Keratinocyte (primary cell): ENCODE measurements at regions not wholly inside any gene's neighbourhood (a gene's known extent, or its start where the extent isn't known, plus 50 kb on each side); places are given as distances from the start of the nearest gene placed in this dataset.
"Not testable (repeated sequence)": the region's sequence is repeated elsewhere in the genome, so short reads cannot be mapped to it uniquely, and the experiment has no call there.

ENCODE experiments used
- DNase-seq: peaks from one replicate; pipeline ENCODE4 v3.0.0-alpha.2; 2011; ENCODE audit warnings: low read depth, missing footprints, low spot score
- FAIRE-seq: peaks from 2 replicates; lab custom pipeline; 2011; peaks lifted over from hg19 to GRCh38; lab: Jason Lieb, UNC
- H2AFZ ChIP-seq: 2 replicates; pipeline ENCODE4 v1.6.0; 2012; ENCODE audit warnings: low read length, control low read depth, inconsistent platforms; ENCODE audit not compliant: control insufficient read depth
- H3K27ac ChIP-seq: 2 replicates; pipeline ENCODE4 v1.5.1; 2011; ENCODE audit warnings: low read length; ENCODE audit not compliant: control insufficient read depth, insufficient read depth
- H3K27me3 ChIP-seq: 3 replicates; pipeline ENCODE4 v1.6.0; 2011; ENCODE audit warnings: low read length; ENCODE audit not compliant: control insufficient read depth, insufficient read depth; ENCODE audit errors: extremely low read depth
- H3K36me3 ChIP-seq, 2 experiments: 2 replicates in 1 of 2; 3 replicates in 1 of 2; pipeline ENCODE4 v1.5.1; 2011; ENCODE audit warnings: low read length in 2 of 2, mild to moderate bottlenecking in 1 of 2; ENCODE audit not compliant: control insufficient read depth in 2 of 2, insufficient read depth in 2 of 2; ENCODE audit errors: extremely low read depth in 1 of 2
- H3K4me1 ChIP-seq: 3 replicates; pipeline ENCODE4 v1.5.1; 2011; ENCODE audit warnings: low read length; ENCODE audit not compliant: control insufficient read depth, insufficient read depth; ENCODE audit errors: extremely low read depth
- H3K4me2 ChIP-seq: 3 replicates; pipeline ENCODE4 v1.6.0; 2011; ENCODE audit warnings: low read depth, low read length; ENCODE audit not compliant: control insufficient read depth, insufficient read depth; ENCODE audit errors: extremely low read depth
- H3K4me3 ChIP-seq, 3 experiments: fragments of 200-600 bp in 1 of 3; sonication (generic) in 1 of 3; 2 replicates in 2 of 3; 3 replicates in 1 of 3; pipeline ENCODE4 v1.5.1; 2011 to 2016; ENCODE audit warnings: low read length in 3 of 3, mild to moderate bottlenecking in 3 of 3, control low read depth in 2 of 3, inconsistent platforms in 1 of 3, low read depth in 1 of 3, mixed read lengths in 1 of 3, mixed run types in 1 of 3, moderate library complexity in 1 of 3; ENCODE audit not compliant: control insufficient read depth in 2 of 3, insufficient read depth in 2 of 3; ENCODE audit errors: extremely low read depth in 1 of 3
- H3K79me2 ChIP-seq: 2 replicates; pipeline ENCODE4 v1.6.0; 2012; ENCODE audit warnings: low read length; ENCODE audit not compliant: control insufficient read depth, insufficient read depth
- H3K9ac ChIP-seq: 3 replicates; pipeline ENCODE4 v1.6.0; 2011; ENCODE audit warnings: low read length; ENCODE audit not compliant: control insufficient read depth, insufficient read depth; ENCODE audit errors: extremely low read depth
- H3K9me1 ChIP-seq: 3 replicates; pipeline ENCODE4 v1.6.0; 2011; ENCODE audit warnings: low read length; ENCODE audit not compliant: control insufficient read depth, insufficient read depth; ENCODE audit errors: extremely low read depth
- H3K9me3 ChIP-seq: 2 replicates; pipeline ENCODE4 v1.5.1; 2012; ENCODE audit warnings: low read depth, low read length; ENCODE audit not compliant: control insufficient read depth
- H4K20me1 ChIP-seq: 3 replicates; pipeline ENCODE4 v1.6.0; 2011; ENCODE audit warnings: low read length; ENCODE audit not compliant: control insufficient read depth, insufficient read depth; ENCODE audit errors: extremely low read depth
- CTCF ChIP-seq, 3 experiments: IDR thresholded peaks in 1 of 3; conservative IDR thresholded peaks in 1 of 3; optimal IDR thresholded peaks in 1 of 3; 2 replicates in 2 of 3; 3 replicates in 1 of 3; pipeline versions ENCODE3 to v1.5.1; 2011; ENCODE audit warnings: low read length in 3 of 3, mild to moderate bottlenecking in 3 of 3, moderate library complexity in 2 of 3, control low read depth in 1 of 3, inconsistent platforms in 1 of 3; ENCODE audit not compliant: insufficient read depth in 2 of 3; ENCODE audit errors: extremely low read depth in 1 of 3
- EZH2 ChIP-seq: IDR thresholded peaks from one replicate; pipeline ENCODE4 v1.6.1; 2012; ENCODE audit warnings: inconsistent platforms, mild to moderate bottlenecking, low read length, moderate library complexity
- dilution Hi-C: fragments of 300-500 bp; cut with MboI; formaldehyde crosslinking; loops from one replicate; pipeline ENCODE4 v1.7.0; 2020; ENCODE audit warnings: low sequenced_read_pairs; ENCODE audit not compliant: extremely low pct_ligation_motif_present

DNA sequence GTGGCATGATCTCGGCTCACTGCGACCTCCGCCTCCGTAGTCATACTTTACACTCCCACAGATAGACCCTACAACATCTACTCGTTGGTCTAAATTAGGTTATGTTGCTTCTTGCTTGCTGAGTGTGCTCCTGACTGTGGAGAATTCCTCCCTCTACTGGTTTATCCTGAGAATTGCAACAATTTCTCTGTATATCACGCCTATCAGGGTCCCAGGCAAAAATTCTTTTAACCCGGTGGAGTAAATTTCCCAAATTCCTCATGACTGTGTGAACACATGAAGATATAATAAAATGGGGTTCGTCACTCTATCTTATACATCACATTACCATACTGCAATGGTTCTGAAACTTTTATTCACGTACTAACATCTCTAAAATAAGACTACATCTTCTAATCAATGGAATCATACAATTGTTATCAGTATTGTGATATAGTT lies 156.7 kb downstream of the EVA1A start:
- Histone ChIP-seq H3K4me1 (no peaks in the 10 kb centered on the region), H3K79me2 (no peaks in the 10 kb centered on the region), H3K9me1 (no peaks in the 10 kb centered on the region), H3K27me3 (no peaks in the 10 kb centered on the region), H4K20me1 (no peaks in the 10 kb centered on the region), H3K36me3 (no peaks in the 10 kb centered on the region), H3K4me3 (no peak overlapping the region), H3K9me3 (no peaks in the 10 kb centered on the region), H2AFZ (no peak overlapping the region), H3K4me2 (no peak overlapping the region), H3K27ac (no peak overlapping the region), H3K9ac (no peak overlapping the region)
- DNase-seq (no peak), FAIRE-seq (peak; percentile 85)
- dilution Hi-C loops, result loop anchor here (25.0 kb wide), 1 partner anchor 167 kb away; no protein-coding TSS in a partner anchor
- TF ChIP-seq CTCF (optimal IDR thresholded peaks at IDR 0.05 in 1 of 3, IDR thresholded peaks at IDR 0.05 in 1 of 3, conservative IDR thresholded peaks at IDR 0.05 in 1 of 3; ENCODE audit: extremely low read depth in 1 of 3, insufficient read depth in 2 of 3, low read length in 3 of 3) (peak; percentile 67 to 77 (median 68)), EZH2 (no peak)

- Histone ChIP-seq H3K9ac (no peak overlapping the region), H3K27me3 (no peaks in the 10 kb centered on the region), H3K79me2 (no peaks in the 10 kb centered on the region), H3K4me2 (no peak overlapping the region), H3K9me1 (no peaks in the 10 kb centered on the region), H3K4me3 (no peak overlapping the region), H3K9me3 (no peaks in the 10 kb centered on the region), H3K36me3 (no peaks in the 10 kb centered on the region), H2AFZ (no peak overlapping the region), H3K27ac (no peak overlapping the region), H3K4me1 (peaks cover 15% of the 10 kb centered on the region), H4K20me1 (no peaks in the 10 kb centered on the region)
- no peak for DNase-seq
- TF ChIP-seq EZH2 (no peak), CTCF (optimal IDR thresholded peaks at IDR 0.05 in 1 of 3, IDR thresholded peaks at IDR 0.05 in 1 of 3, conservative IDR thresholded peaks at IDR 0.05 in 1 of 3; ENCODE audit: extremely low read depth in 1 of 3, insufficient read depth in 2 of 3, low read length in 3 of 3) (no peak)
- dilution Hi-C loops, result no loop called here
- no peak for FAIRE-seq
These were observed 164.4 kb downstream of the EVA1A start for GRCh38 chr2:75396314-75396713.

DNA sequence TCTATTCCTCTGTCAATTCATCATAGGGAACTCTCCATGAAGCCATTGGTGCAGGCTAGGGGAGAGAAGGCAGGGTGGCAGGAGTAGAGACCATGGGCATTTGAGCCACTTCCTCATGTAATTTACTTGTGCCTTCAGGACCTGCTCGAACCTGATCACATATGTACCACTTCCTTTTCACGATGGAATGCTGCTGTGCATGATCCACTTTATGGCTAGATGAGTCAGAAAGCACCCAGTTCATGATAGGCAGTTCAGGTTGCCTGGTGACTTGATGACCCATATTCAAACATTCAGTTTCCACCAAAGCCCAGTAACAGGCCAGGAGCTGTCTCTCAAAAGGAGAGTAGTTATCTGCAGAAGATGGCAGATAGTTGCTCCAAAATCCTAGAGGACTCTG lies 166.0 kb downstream of the EVA1A start:
- Histone ChIP-seq H2AFZ (peak overlapping the region; percentile 0), H3K4me2 (peak overlapping the region; percentile 48), H3K4me1 (peaks cover 15% of the 10 kb centered on the region)
- H3K9ac ChIP-seq, H3K27ac ChIP-seq, H4K20me1 ChIP-seq, H3K4me3 ChIP-seq, H3K79me2 ChIP-seq, H3K36me3 ChIP-seq, H3K27me3 ChIP-seq, H3K9me1 ChIP-seq, H3K9me3 ChIP-seq, dilution Hi-C loops: not testable (repeated sequence)
- peak; percentile 66 for DNase-seq
- FAIRE-seq, result peak; percentile 89
